HL-60/S4 (cell line): ENCODE measurements at regions not wholly inside any gene's neighbourhood (a gene's known extent, or its start where the extent isn't known, plus 50 kb on each side); places are given as distances from the start of the nearest gene placed in this dataset.

Source experiments
- in situ Hi-C: fragments of 300-500 bp; cut with MboI; formaldehyde crosslinking; loops from 2 replicates; pipeline ENCODE4 v1.14.3; 2022; ENCODE audit warnings: low sequenced_read_pairs

- in situ Hi-C loops: no loop called here
These were observed 526.8 kb upstream of the TBL1XR1 start for GRCh38 chr3:177724020-177724638.

GRCh38 chr3:177725165-177725564, 527.9 kb upstream of the TBL1XR1 start:
- in situ Hi-C loops: no loop called here

GRCh38 chr3:177726807-177727206, 529.5 kb upstream of the TBL1XR1 start:
- in situ Hi-C loops: no loop called here

- in situ Hi-C loops: no loop called here
These were observed 532.8 kb upstream of the TBL1XR1 start for GRCh38 chr3:177729956-177730681.

GRCh38 chr3:177730814-177731213, 533.5 kb upstream of the TBL1XR1 start:
- in situ Hi-C loops: no loop called here

GRCh38 chr3:177731644-177732268, 534.5 kb upstream of the TBL1XR1 start:
- in situ Hi-C loops: no loop called here

- in situ Hi-C loops: no loop called here
These were observed 536.0 kb upstream of the TBL1XR1 start for GRCh38 chr3:177733233-177733632.

- in situ Hi-C loops: no loop called here
These were observed 536.7 kb upstream of the TBL1XR1 start for GRCh38 chr3:177733936-177734335.

- in situ Hi-C loops: no loop called here
These were observed 538.1 kb upstream of the TBL1XR1 start for GRCh38 chr3:177735431-177735830.

GRCh38 chr3:177739461-177739860, 542.2 kb upstream of the TBL1XR1 start:
- in situ Hi-C loops: no loop called here

GRCh38 chr3:177740254-177740653, 543.0 kb upstream of the TBL1XR1 start:
- in situ Hi-C loops: no loop called here

- in situ Hi-C loops: no loop called here
These were observed 545.0 kb upstream of the TBL1XR1 start for GRCh38 chr3:177742273-177742672.

- in situ Hi-C loops: no loop called here
These were observed 546.0 kb upstream of the TBL1XR1 start for GRCh38 chr3:177743173-177743890.

- in situ Hi-C loops: no loop called here
These were observed 547.8 kb upstream of the TBL1XR1 start for GRCh38 chr3:177744873-177745606.

GRCh38 chr3:177745607-177746005, 548.3 kb upstream of the TBL1XR1 start:
- in situ Hi-C loops: no loop called here

- in situ Hi-C loops: no loop called here
These were observed 549.2 kb upstream of the TBL1XR1 start for GRCh38 chr3:177746337-177746933.

- in situ Hi-C loops: no loop called here
These were observed 552.6 kb upstream of the TBL1XR1 start for GRCh38 chr3:177749836-177750235.

- in situ Hi-C loops: no loop called here
These were observed 553.2 kb upstream of the TBL1XR1 start for GRCh38 chr3:177750436-177750835.

- in situ Hi-C loops: no loop called here
These were observed 554.5 kb upstream of the TBL1XR1 start for GRCh38 chr3:177751770-177752169.

GRCh38 chr3:177752831-177753230, 555.5 kb upstream of the TBL1XR1 start:
- in situ Hi-C loops: no loop called here
